Left ventricle myocardium inferior (tissue), 1 donor: ENCODE measurements at regions not wholly inside any gene's neighbourhood (a gene's known extent, or its start where the extent isn't known, plus 50 kb on each side); places are given as distances from the start of the nearest gene placed in this dataset.

Experiments
- DNase-seq: peaks from one replicate; pipeline ENCODE4 v3.0.0-alpha.2; 2020
- H3K27ac ChIP-seq: fragments of 200-600 bp; replicated peaks from 2 replicates; pipeline ENCODE4 v1.8.0; 2021
- H3K27me3 ChIP-seq: fragments of 200-600 bp; 2 replicates; pipeline ENCODE4 v1.8.0; 2021; ENCODE audit warnings: low read depth
- H3K36me3 ChIP-seq: fragments of 200-600 bp; 2 replicates; pipeline ENCODE4 v1.8.0; 2021
- H3K4me1 ChIP-seq: fragments of 200-600 bp; 2 replicates; pipeline ENCODE4 v1.8.0; 2021
- H3K4me3 ChIP-seq: fragments of 200-600 bp; 2 replicates; pipeline ENCODE4 v1.8.0; 2021; ENCODE audit warnings: mild to moderate bottlenecking, moderate library complexity
- H3K9me3 ChIP-seq: fragments of 200-600 bp; replicated peaks from 2 replicates; pipeline ENCODE4 v1.8.0; 2021
- CTCF ChIP-seq: fragments of 200-600 bp; IDR thresholded peaks from 2 replicates; pipeline ENCODE4 v1.8.0; 2021; ENCODE audit warnings: antibody characterized with exemption, mild to moderate bottlenecking, borderline replicate concordance
- intact Hi-C: fragments of 100-400 bp; cut with micrococcal nuclease; formaldehyde crosslinking; loops from one replicate; pipeline ENCODE4 v1.11.0; 2022
- donor health status: DM: no; HTN: yes; CAD: no; lungs with severe emphysema.

DNA sequence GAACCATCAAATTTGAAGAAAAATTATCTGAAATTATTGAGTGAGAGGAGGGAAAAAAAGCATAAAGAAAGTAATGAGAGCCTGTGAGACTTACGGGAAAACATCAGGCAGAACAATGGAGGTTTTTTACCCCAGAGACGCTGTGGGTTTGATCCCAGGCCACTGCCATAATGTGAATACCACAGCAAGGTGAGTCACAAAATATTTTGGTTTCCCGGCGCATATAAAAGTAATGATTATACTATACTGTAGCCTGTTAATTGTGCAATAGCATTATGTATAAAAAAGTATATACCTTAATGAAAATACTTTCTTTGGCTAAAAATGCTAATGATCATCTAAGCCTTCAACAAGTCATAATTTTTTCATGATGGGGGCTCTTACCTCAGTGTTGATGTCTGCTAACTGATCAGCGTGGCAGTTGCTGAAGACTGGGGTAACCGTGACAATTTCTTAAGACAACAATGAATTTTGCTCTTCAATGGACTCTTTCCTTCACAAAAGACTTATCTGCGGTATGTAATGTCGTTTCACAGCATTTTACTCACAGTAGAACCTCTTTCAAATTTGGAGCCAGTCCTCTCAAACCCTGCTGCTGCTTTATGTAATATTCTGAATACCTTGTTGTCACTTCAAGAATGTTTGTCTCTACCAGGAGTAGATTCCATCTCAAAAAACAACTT lies 97.0 kb upstream of the FAM20C start:
- peaks cover 2% of the 10 kb centered on the region for H3K4me1 ChIP-seq
- no peak for DNase-seq
- H3K36me3 ChIP-seq: no peaks in the 10 kb centered on the region
- no peak overlapping the region for H3K4me3 ChIP-seq
- peaks cover 31% of the 10 kb centered on the region for H3K27me3 ChIP-seq
- H3K27ac ChIP-seq: no peak overlapping the region
- intact Hi-C loops: no loop called here
- no peak for TF ChIP-seq CTCF
- peaks cover 19% of the 10 kb centered on the region for H3K9me3 ChIP-seq

GRCh38 chr7:95863-96260 lies 96.5 kb upstream of the FAM20C start:
- H3K27me3 ChIP-seq: peaks cover 31% of the 10 kb centered on the region
- H3K27ac ChIP-seq: no peak overlapping the region
- no peak overlapping the region for H3K4me3 ChIP-seq
- no peaks in the 10 kb centered on the region for H3K36me3 ChIP-seq
- peaks cover 19% of the 10 kb centered on the region for H3K9me3 ChIP-seq
- no peaks in the 10 kb centered on the region for H3K4me1 ChIP-seq
- no peak for TF ChIP-seq CTCF
- intact Hi-C loops: no loop called here
- DNase-seq: no peak

DNA sequence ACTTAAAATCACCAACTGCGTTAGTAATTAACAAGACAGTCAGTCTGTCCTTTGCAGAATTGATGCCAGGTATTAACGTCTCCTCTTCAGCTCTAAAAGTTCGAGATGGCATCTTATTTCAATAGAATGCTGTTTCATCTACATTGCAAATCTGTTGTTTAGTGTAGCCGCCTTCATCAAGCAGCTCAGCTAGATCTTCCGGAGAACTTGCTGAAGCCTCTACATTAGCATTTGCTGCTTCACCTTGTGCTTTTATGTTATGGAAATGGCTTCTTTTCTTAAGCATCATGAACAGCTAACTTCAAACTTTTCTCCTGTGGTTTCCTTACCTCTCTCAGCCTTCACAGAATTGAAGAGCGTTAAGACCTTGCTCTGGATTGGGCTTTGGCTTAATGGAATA lies 95.5 kb upstream of the FAM20C start:
- intact Hi-C loops: no loop called here
- DNase-seq: no peak
- no peak overlapping the region for H3K27ac ChIP-seq
- no peaks in the 10 kb centered on the region for H3K4me1 ChIP-seq
- H3K9me3 ChIP-seq: peaks cover 19% of the 10 kb centered on the region
- H3K27me3 ChIP-seq: peaks cover 27% of the 10 kb centered on the region
- H3K36me3 ChIP-seq: no peaks in the 10 kb centered on the region
- H3K4me3 ChIP-seq: no peak overlapping the region
- no peak for TF ChIP-seq CTCF

DNA sequence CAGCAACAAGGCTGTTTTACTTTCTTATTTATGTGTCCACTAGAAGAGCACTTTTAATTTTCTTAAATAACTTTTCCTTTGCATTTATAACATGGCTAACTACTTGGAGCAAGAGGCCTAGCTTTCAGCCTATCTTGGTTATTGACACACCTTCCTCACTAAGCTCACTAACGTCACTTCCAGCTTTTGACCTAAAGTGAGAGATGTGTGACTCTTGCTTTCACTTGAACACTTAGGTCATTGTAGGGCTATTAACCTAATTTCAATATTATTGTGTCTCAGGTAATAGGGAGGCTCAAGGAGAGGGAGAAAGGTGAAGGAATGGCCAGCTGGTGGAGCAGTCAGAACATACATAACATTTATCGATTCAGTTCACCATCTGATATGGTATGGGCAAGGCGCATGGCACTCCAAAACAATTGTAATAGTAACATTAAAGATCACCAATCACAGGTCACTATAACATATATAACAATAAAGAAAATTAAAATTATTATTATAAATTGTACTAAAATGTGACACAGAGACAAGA lies 95.0 kb upstream of the FAM20C start:
- TF ChIP-seq CTCF: no peak
- H3K4me1 ChIP-seq: no peaks in the 10 kb centered on the region
- intact Hi-C loops: no loop called here

DNA sequence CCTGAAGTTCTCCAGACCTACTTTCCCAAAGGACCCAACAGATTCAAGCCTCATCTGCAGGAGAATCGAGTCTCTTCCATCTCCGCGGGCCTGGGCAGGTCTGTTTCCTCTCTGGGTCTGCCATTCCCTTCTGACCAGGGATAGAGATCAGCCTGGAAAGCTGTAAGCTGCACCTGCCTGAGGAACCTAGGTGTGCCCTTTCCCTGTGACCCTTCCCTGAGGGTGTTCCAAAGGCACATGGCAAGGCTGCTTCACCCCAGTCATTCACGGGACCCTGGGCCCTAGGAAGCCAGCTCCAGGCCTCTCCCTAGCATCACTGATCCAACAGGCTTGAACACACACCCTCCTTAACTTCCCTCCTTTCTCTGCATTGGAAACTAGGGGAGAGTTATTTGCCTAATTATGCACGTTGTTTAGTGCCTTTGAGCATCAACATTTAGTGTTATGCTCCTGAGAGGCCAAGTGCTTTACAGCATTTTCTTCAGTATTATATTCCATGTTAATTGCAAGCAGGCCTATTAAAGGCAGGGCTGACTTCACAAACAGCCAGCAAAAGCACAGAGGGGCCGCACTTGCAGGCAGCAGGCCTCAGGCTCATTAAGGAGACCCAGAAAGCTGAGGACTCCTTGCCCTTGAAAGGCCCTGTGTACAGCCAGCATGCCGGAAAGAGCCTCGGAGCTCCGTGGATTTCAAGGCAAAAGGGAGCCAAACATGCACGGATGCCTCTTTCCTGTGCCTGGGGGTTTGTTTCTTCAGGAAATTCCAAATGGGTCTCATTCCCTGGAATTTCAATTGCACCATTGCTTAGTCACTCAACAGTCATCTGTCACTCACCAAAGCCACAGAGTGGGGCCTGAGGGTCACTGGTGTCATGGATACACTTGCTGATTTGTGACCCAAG lies 91.0 kb upstream of the FAM20C start:
- intact Hi-C loops: no loop called here
- H3K36me3 ChIP-seq: no peaks in the 10 kb centered on the region
- TF ChIP-seq CTCF: no peak

More for the DNA sequence above, 95.0 kb upstream of the FAM20C start:
- Histone ChIP-seq H3K27ac (no peak overlapping the region), H3K27me3 (peaks cover 22% of the 10 kb centered on the region), H3K9me3 (peaks cover 19% of the 10 kb centered on the region), H3K4me3 (no peak overlapping the region), H3K36me3 (no peaks in the 10 kb centered on the region)
- DNase-seq: no peak

More for the DNA sequence above, 91.0 kb upstream of the FAM20C start:
- DNase-seq: no peak
- no peaks in the 10 kb centered on the region for H3K4me1 ChIP-seq
- H3K27me3 ChIP-seq: peaks cover 12% of the 10 kb centered on the region
- H3K27ac ChIP-seq: no peak overlapping the region
- peaks cover 19% of the 10 kb centered on the region for H3K9me3 ChIP-seq
- no peak overlapping the region for H3K4me3 ChIP-seq
